Activated CD4-positive, alpha-beta T cell treated with anti-CD3 and anti-CD28 coated beads, Interleukin-2, Interleukin-4, amounts not matched to agents 100 ng/mL and 50 ng/mL, durations not matched to agents 16 hours and 8 hours (primary cell): ENCODE measurements at regions not wholly inside any gene's neighbourhood (a gene's known extent, or its start where the extent isn't known, plus 50 kb on each side); places are given as distances from the start of the nearest gene placed in this dataset.
A peak's percentile ranks its signal among the peaks of the same experiment; 100 is the strongest.
"Not testable (repeated sequence)": the region's sequence is repeated elsewhere in the genome, so short reads cannot be mapped to it uniquely, and the experiment has no call there.

Experiments used
- DNase-seq: peaks from one replicate; pipeline ENCODE4 v3.0.0-alpha.2; 2020; ENCODE audit warnings: low spot score

DNA sequence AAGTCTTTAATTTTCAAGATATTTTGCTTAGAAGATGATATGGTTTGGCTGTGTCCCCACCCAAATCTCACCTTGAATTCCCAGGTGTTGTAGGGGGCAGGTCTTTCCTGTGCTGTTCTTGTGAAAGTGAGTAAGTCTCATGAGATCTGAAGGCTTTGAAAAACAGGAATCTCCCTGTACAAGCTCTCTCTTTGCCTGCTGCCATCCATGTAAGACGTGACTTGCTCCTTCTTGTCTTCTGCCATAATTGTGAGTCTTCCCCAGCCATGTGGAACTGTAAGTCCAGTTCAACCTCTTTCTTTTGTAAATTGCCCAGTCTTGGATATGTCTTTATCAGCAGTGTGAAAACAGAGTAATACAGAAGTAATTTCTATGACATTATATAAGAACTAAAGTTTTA, 1255.2 kb upstream of the LRRTM3 start:
- DNase-seq = not testable (repeated sequence)

GRCh38 chr10:65675236-65675635, 1250.6 kb upstream of the LRRTM3 start:
- DNase-seq = no peak

DNA sequence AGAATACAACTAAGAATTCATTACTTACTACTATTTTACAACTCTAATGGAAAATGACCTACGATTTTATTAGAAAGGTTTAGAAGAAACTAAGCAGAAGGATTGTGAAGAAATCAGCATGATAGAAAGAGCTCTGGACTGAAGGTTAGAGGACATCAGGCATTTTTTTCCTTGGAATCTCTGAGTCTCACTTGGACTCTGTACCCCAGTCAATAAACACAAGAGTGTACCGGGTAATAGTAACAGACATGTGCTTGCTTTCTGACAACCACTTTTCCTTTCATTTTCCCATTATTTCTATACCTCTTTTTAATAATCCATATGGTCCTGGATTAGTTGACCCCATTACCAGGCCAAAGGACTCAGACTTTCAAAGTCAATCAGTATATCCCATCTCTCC, 1240.9 kb upstream of the LRRTM3 start:
- DNase-seq = no peak

DNA sequence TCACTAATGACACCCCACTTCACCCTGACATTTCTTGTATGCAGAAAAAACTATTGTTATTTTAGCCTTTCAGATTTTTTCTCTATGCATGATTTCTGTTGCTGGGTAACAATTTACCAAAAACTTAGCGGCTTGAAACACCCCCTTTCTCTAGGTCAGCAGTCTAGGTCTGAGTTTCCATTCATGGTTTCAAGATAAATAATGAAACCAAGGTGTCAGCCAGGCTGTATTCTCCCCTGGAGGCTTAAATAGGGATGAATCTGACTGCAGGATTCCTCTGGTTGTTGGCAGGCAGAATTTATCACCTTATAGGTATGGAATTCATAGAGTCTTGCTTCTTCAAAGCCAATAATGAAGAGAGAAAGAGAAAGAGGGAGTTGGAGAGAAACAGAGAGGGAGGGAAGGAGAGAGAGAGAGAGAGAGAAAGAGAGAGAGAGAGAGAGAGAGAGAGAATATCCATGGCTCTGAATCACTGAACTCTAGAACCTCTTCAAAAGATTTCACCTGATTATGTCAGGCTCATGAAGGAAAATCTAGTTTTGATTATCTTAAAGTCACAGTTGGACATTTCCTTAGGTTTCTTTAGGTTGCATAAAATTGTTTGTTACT, 1224.6 kb upstream of the LRRTM3 start:
- DNase-seq = no peak

DNA sequence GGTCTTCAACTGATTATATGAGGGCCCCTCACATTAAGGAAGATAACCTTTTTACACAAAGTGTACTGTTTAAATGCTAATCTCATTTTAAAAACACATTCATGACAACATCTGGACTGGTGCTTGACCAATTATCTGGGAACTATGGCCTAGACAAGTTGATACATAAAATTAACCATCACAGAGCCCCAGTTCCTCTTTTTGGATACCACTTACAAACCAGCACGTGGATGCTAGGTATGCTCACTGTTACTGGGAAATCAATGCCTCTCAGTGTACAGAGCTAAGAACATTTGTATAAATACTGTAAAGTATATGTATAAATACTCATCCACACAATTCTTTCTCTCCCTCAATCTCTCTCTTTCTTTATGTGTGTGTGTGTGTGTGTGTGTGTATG, 1217.8 kb upstream of the LRRTM3 start:
- no peak for DNase-seq

- DNase-seq = no peak
Observed at GRCh38 chr10:65710306-65710705, 1215.5 kb upstream of the LRRTM3 start.

DNA sequence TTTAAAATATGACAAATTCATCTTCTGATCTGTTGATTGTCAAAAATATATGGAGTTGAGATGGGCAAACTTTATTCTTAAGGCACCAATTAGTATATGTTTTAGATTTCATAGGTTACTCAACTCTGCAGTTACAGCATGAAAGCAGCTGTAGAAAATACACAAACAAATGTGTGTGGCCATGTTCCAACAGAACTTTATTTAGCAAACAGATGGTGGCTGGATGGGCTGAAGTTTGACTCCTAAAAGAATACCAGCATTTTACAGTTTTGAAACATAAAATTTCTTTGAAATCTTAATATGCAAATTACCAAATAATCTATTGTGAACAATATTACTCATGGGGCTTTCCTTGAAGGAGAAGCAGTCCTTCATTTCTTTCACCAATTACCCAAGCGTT, 1206.0 kb upstream of the LRRTM3 start:
- no peak for DNase-seq

DNA sequence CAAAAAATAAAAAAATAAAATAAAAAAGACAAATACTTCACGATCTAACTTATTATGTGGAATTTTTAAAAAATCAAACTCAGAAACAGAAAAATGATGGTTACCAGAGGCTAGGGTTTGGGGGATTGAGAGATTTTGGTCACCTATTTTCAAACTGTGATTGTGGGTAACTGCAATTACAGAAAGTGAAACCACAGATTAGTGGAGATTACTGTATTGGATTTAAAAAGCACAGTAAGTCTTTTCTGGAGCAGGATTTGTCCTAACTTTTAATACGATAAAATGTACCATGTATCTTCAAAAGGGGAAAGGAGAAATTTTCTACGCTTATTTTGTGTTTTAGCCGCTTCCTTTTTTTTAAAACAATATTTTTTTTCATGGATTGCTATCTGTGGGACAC, 1204.9 kb upstream of the LRRTM3 start:
- no peak for DNase-seq

- peak; percentile 0 for DNase-seq
Observed at GRCh38 chr10:65723525-65723924, 1202.3 kb upstream of the LRRTM3 start.

DNA sequence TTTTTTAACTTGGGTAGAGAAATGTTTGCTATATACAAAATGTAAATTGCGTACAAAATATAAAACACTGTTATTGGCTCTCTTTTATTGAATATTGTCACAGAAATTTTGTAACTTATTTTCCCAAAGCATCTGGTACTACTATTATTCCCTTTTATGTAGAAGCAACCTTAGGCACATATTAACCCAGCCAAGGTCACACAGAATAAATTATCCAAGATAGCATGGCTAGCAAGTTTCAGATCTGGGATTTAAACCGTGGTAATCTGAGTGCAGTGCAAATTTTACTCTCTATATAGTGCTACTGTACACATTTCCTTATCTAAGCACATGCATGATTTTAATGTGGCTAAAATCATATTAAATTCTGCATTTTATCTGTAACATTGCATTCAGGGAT, 1190.5 kb upstream of the LRRTM3 start:
- no peak for DNase-seq

DNA sequence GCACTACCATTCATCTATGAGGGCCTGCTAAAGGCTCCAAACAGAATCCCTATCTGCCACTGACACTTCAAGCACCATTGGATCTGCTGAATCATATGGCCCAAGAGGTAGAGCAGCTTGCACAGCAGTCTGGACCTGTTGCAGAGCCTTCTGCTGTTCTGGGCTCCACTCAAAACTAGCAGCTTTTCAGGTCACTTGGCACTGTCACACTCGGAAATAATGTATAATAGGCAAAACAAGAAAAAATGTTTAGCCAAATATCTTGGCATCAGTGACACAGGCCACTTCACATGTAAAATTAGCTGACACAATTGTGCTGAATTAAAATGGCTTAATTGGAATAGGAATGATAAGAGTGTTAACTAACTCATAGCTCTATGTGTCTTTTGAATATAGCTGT, 1182.9 kb upstream of the LRRTM3 start:
- DNase-seq = no peak

GRCh38 chr10:65751218-65751617, 1174.6 kb upstream of the LRRTM3 start:
- DNase-seq = no peak

DNA sequence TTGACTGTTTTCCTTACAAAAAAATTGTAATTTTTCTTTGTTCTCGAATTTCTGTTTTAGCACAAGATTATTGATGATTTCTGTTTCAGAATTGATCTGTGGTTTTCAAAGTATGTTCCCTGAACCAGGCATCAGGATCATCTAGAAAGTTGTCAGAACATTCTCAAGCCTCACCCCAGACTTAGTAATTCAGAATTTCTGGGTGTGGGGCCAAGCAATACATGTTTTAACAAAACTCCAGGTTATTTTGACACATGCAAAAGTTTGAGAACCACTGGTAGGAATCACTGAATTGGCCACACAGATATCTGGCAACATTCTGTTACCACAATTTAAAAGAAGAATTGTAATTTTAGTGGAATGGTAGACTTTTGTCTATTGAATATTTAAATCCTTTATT, 1173.9 kb upstream of the LRRTM3 start:
- DNase-seq = no peak

GRCh38 chr10:65753532-65753931, 1172.3 kb upstream of the LRRTM3 start:
- DNase-seq = no peak

- no peak for DNase-seq
Observed at GRCh38 chr10:65754112-65754511, 1171.7 kb upstream of the LRRTM3 start.

GRCh38 chr10:65762311-65762710, 1163.5 kb upstream of the LRRTM3 start:
- DNase-seq = no peak

- no peak for DNase-seq
Observed at GRCh38 chr10:65765006-65765541, 1160.8 kb upstream of the LRRTM3 start.

DNA sequence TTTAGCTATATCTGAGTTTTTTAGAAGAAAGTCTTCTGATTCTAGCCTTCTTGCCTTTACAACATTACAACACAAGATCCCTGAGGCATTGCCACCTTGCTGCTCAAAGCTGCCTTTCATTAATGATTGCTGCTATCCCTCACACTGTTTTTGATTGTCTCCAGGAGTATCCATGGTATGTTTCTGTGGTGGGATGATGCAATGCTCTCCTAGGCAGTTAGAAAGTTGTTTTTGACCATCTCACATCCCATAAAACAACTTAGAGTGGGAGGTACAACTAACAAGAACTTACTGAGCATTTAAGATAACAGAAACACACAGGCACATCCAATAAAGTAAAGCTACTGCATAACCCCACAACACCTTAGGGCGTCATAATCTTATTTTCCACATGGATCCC, 1156.0 kb upstream of the LRRTM3 start:
- no peak for DNase-seq

DNA sequence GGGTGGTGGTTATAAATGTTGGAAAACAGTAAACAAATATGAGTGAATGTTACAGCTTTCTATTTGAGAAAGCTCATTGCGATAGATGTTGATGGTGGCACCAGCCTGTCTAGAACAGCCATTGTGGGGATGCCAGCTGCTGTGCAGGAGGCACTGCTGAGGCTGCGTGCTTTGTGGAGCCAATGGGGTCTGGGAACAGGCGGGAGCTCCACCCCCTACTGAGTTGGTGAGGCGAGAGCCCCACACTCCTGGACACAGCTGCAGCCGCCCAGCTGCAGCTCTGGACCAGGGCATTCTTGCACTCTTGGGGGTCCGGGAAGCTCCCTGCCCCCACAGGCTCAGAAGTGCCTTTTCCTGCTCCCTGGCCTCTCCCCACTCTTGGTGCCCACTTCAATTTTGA, 1147.1 kb upstream of the LRRTM3 start:
- no peak for DNase-seq

- DNase-seq = no peak
Observed at GRCh38 chr10:65779985-65780384, 1145.9 kb upstream of the LRRTM3 start.

DNA sequence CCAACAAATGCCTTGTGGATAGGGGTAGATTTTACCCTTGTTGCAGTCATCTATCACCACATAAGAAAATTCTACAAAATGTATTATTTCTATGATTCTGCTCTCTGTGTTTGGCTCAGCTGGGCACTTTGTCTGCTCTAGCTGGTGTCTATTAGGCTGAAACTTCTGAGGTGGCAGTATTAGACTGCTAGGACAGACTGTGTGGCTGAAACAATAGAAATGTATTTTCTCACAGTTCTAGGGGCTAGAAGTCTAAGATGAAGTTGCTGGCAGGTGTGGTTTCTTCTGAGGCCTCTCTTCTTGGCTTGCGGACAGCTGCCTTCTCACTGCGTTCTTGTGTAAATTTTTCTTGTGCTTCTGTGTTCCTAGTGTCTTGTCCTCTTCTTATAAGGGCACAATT, 1139.6 kb upstream of the LRRTM3 start:
- DNase-seq = no peak

GRCh38 chr10:65787571-65787970, 1138.3 kb upstream of the LRRTM3 start:
- no peak for DNase-seq

DNA sequence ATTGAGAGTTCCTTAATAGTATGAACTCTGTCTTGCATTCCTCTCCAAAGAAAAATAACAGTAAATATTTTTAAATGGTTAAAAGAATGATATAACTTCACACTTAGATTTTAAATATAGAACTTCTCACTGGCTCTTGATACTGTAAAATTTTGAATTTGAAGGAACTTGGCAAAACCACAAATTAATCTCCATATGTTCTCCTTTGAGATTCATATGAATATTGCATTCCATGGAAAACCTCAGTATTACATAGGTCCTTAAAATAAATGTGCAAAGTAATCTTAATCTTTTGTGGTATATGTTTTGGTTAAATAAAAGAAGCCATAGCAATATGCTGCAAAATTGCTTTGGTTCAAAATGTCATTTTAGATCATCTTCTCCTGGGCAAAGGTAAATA, 1137.6 kb upstream of the LRRTM3 start:
- no peak for DNase-seq

DNA sequence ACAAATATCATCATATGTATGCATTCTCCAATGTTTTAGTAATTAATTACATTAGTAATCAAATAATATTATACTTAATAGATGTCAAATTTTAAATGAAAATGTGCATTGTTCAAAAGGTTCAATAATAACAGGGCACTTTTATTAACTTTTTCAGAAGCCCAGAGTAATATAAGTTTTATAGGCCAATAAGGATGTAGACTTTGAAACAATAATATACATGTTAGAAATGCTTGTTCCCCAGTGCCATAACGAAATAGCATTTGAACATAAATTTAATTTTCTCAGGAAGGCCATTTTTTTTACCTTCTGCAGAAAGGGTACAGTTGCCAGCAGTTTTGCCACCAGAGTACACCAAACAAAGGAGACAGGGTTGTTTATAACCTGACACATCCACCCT, 1133.9 kb upstream of the LRRTM3 start:
- DNase-seq = no peak
